Endothelial cell of umbilical vein (primary cell): ENCODE measurements at regions not wholly inside any gene's neighbourhood (a gene's known extent, or its start where the extent isn't known, plus 50 kb on each side); places are given as distances from the start of the nearest gene placed in this dataset.

ENCODE experiments used
- BruUV-seq: library from RNA; stranded (reverse); fragments of 400-500 nt; replicated peaks from 2 replicates; lab custom pipeline; 2021; lab: Mats Ljungman, UMichigan
- CTCF ChIA-PET: fragments of 300-600, 350-600 bp; sonication (Branson Sonifier 250); formaldehyde crosslinking; loops from one replicate; lab custom pipeline; 2021; ENCODE audit warnings: antibody characterized with exemption, inconsistent platforms; lab: Charles Lee
- POLR2A ChIA-PET: fragments of 300-600, 350-600 bp; sonication (Branson Sonifier 250); formaldehyde crosslinking; loops from one replicate; lab custom pipeline; 2021; ENCODE audit warnings: antibody characterized with exemption, inconsistent platforms; lab: Charles Lee
- DNase-seq: peaks from one replicate; pipeline ENCODE4 v3.0.0-alpha.2; 2011; ENCODE audit warnings: low read depth, low spot score
- FAIRE-seq: peaks from 2 replicates; lab custom pipeline; 2011; peaks lifted over from hg19 to GRCh38; lab: Jason Lieb, UNC
- H2AFZ ChIP-seq: 2 replicates; pipeline ENCODE4 v1.6.0; 2012; ENCODE audit warnings: low read depth, low read length, control low read depth, inconsistent platforms
- H3K27ac ChIP-seq: 2 replicates; pipeline ENCODE4 v1.5.1; 2011; ENCODE audit warnings: low read depth, mild to moderate bottlenecking, control low read depth, low read length, moderate library complexity; ENCODE audit not compliant: insufficient read depth
- H3K27me3 ChIP-seq, 2 experiments: 2 replicates each; pipeline versions ENCODE4 v1.6.0 to v1.6.1; 2011; ENCODE audit warnings: low read length in 2 of 2, mixed read lengths in 1 of 2; ENCODE audit not compliant: control insufficient read depth in 2 of 2, insufficient read depth in 2 of 2
- H3K36me3 ChIP-seq, 2 experiments: 2 replicates in 1 of 2; 3 replicates in 1 of 2; pipeline ENCODE4 v1.5.1; 2011; ENCODE audit warnings: low read length in 2 of 2, mild to moderate bottlenecking in 1 of 2, moderate library complexity in 1 of 2; ENCODE audit not compliant: control insufficient read depth in 2 of 2, insufficient read depth in 2 of 2; ENCODE audit errors: extremely low read depth in 1 of 2
- H3K4me1 ChIP-seq: 3 replicates; pipeline ENCODE4 v1.5.1; 2011; ENCODE audit warnings: mild to moderate bottlenecking, low read length; ENCODE audit not compliant: control insufficient read depth, insufficient read depth; ENCODE audit errors: extremely low read depth
- H3K4me2 ChIP-seq: 2 replicates; pipeline ENCODE4 v1.6.1; 2011; ENCODE audit warnings: low read length, control low read depth, mixed read lengths; ENCODE audit not compliant: insufficient read depth
- H3K4me3 ChIP-seq, 3 experiments: fragments of 200-600 bp in 1 of 3; sonication (generic), shearing (Covaris generic) in 1 of 3; replicated peaks in 1 of 3; 2 replicates each; pipeline ENCODE4 v1.5.1; 2011 to 2016; ENCODE audit warnings: control low read depth in 3 of 3, low read length in 3 of 3, mild to moderate bottlenecking in 2 of 3, inconsistent platforms in 1 of 3, low read depth in 1 of 3, moderate library complexity in 1 of 3; ENCODE audit not compliant: insufficient read depth in 1 of 3
- H3K79me2 ChIP-seq: 2 replicates; pipeline ENCODE4 v1.6.0; 2012; ENCODE audit warnings: low read length, inconsistent platforms; ENCODE audit not compliant: control insufficient read depth, insufficient read depth
- H3K9ac ChIP-seq: replicated peaks from 2 replicates; pipeline ENCODE3; 2011; ENCODE audit warnings: low read length, control low read depth; ENCODE audit not compliant: insufficient read depth; ENCODE audit errors: extremely low read depth
- H3K9me1 ChIP-seq: replicated peaks from 3 replicates; pipeline ENCODE4 v1.6.0; 2011; ENCODE audit warnings: mild to moderate bottlenecking, low read length; ENCODE audit not compliant: control insufficient read depth, insufficient read depth; ENCODE audit errors: extremely low read depth
- H3K9me3 ChIP-seq: replicated peaks from 2 replicates; pipeline ENCODE4 v1.5.1; 2012; ENCODE audit warnings: low read length, inconsistent platforms; ENCODE audit not compliant: control insufficient read depth, insufficient read depth
- H4K20me1 ChIP-seq: replicated peaks from 2 replicates; pipeline ENCODE3; 2011; ENCODE audit warnings: mild to moderate bottlenecking, low read length; ENCODE audit not compliant: control insufficient read depth, insufficient read depth; ENCODE audit errors: extremely low read depth
- EZH2 ChIP-seq: IDR thresholded peaks from 2 replicates; pipeline ENCODE4 v1.6.1; 2012; ENCODE audit warnings: borderline replicate concordance, low read depth, mild to moderate bottlenecking, moderate library complexity, low read length, inconsistent platforms; ENCODE audit not compliant: severe bottlenecking
- FOS ChIP-seq: IDR thresholded peaks from 2 replicates; pipeline ENCODE4 v1.6.1; 2011; ENCODE audit warnings: mild to moderate bottlenecking, low read length, moderate library complexity, borderline replicate concordance; ENCODE audit not compliant: insufficient read depth
- GATA2 ChIP-seq: IDR thresholded peaks from 2 replicates; pipeline ENCODE4 v1.7.0; 2011; ENCODE audit warnings: low read depth, mild to moderate bottlenecking, moderate library complexity, mixed read lengths, low read length; ENCODE audit not compliant: insufficient read length, insufficient read depth
- JUN ChIP-seq: IDR thresholded peaks from 2 replicates; pipeline ENCODE4 v1.6.1; 2011; ENCODE audit warnings: borderline replicate concordance, low read depth; ENCODE audit not compliant: insufficient read length, insufficient read depth
- MYC ChIP-seq: IDR thresholded peaks from one replicate; pipeline ENCODE4 v1.6.1; 2011; ENCODE audit warnings: mild to moderate bottlenecking, low read depth, low read length
- POLR2A ChIP-seq: IDR thresholded peaks from 2 replicates; pipeline ENCODE4 v1.6.1; 2012; ENCODE audit warnings: low read depth, mild to moderate bottlenecking, control low read depth, low read length
- POLR2AphosphoS5 ChIP-seq: IDR thresholded peaks from 2 replicates; pipeline ENCODE4 v1.6.1; 2012; ENCODE audit warnings: low read depth, mild to moderate bottlenecking, control low read depth, low read length, moderate library complexity; ENCODE audit not compliant: insufficient read depth
- dilution Hi-C: fragments of 300-500 bp; cut with MboI; formaldehyde crosslinking; loops from one replicate; pipeline ENCODE4 v1.15.0; 2019; ENCODE audit warnings: low sequenced_read_pairs; ENCODE audit not compliant: extremely low pct_ligation_motif_present
- intact Hi-C: fragments of 100-400 bp; cut with micrococcal nuclease; formaldehyde crosslinking; loops from one replicate; pipeline ENCODE4 v1.10.0; 2022
- TF ChIP-seq, protein P1 (sequence below): IDR thresholded peaks from 2 replicates; pipeline ENCODE4 v1.6.1; 2011; ENCODE audit not compliant: insufficient read depth, insufficient read length
- TF ChIP-seq, protein P2 (sequence below), 2 donors: IDR thresholded peaks; 1 replicate in 1 of 2; 2 replicates in 1 of 2; pipeline ENCODE4 v1.5.1; 2011; ENCODE audit warnings: low read length in 2 of 2, mild to moderate bottlenecking in 2 of 2, moderate library complexity in 2 of 2, control low read depth in 1 of 2, inconsistent platforms in 1 of 2, low read depth in 1 of 2; ENCODE audit not compliant: insufficient read depth in 1 of 2; ENCODE audit errors: extremely low read depth in 1 of 2

- Histone ChIP-seq H3K9me1 (no peaks in the 10 kb centered on the region), H3K9me3 (no peaks in the 10 kb centered on the region), H3K4me2 (no peak overlapping the region), H3K9ac (no peak overlapping the region), H3K27ac (no peak overlapping the region), H3K27me3 (no peaks in the 10 kb centered on the region), H2AFZ (no peak overlapping the region), H4K20me1 (no peaks in the 10 kb centered on the region), H3K36me3 (no peaks in the 10 kb centered on the region), H3K79me2 (no peaks in the 10 kb centered on the region), H3K4me1 (no peaks in the 10 kb centered on the region), H3K4me3 (no peak overlapping the region)
- intact Hi-C loops (no loop called here), dilution Hi-C loops (no loop called here)
- ChIA-PET CTCF (interaction anchor here (2.0 kb wide), 1 partner anchor 11 kb away, joined by 4 read pairs; no protein-coding TSS in a partner anchor), POLR2A (no interaction called here)
- no peak for DNase-seq
- no peak for FAIRE-seq
- no peak for TF ChIP-seq POLR2A
- TF ChIP-seq MYC, result no peak
- TF ChIP-seq POLR2AphosphoS5, result no peak
- TF ChIP-seq GATA2, result no peak
- no peak for TF ChIP-seq FOS
- TF ChIP-seq, protein P1, sequence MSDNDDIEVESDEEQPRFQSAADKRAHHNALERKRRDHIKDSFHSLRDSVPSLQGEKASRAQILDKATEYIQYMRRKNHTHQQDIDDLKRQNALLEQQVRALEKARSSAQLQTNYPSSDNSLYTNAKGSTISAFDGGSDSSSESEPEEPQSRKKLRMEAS, result no peak
- TF ChIP-seq EZH2, result no peak
- TF ChIP-seq JUN, result no peak
- TF ChIP-seq, protein P2, sequence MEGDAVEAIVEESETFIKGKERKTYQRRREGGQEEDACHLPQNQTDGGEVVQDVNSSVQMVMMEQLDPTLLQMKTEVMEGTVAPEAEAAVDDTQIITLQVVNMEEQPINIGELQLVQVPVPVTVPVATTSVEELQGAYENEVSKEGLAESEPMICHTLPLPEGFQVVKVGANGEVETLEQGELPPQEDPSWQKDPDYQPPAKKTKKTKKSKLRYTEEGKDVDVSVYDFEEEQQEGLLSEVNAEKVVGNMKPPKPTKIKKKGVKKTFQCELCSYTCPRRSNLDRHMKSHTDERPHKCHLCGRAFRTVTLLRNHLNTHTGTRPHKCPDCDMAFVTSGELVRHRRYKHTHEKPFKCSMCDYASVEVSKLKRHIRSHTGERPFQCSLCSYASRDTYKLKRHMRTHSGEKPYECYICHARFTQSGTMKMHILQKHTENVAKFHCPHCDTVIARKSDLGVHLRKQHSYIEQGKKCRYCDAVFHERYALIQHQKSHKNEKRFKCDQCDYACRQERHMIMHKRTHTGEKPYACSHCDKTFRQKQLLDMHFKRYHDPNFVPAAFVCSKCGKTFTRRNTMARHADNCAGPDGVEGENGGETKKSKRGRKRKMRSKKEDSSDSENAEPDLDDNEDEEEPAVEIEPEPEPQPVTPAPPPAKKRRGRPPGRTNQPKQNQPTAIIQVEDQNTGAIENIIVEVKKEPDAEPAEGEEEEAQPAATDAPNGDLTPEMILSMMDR (IDR thresholded peaks at IDR 0.05; ENCODE audit: extremely low read depth in 1 of 2, insufficient read depth in 1 of 2, low read depth in 1 of 2, low read length in 2 of 2), result no peak
- BruUV-seq, result no TSS peak
These were observed 149.8 kb downstream of the TTLL2 start for GRCh38 chr6:167474725-167475124.
